Neuronal stem cell (in vitro differentiated cells): ENCODE measurements at regions not wholly inside any gene's neighbourhood (a gene's known extent, or its start where the extent isn't known, plus 50 kb on each side); places are given as distances from the start of the nearest gene placed in this dataset.

Source experiments
- DNase-seq: peaks from one replicate; pipeline ENCODE4 v3.0.0-alpha.2; 2013; ENCODE audit warnings: low spot score
- H2AFZ ChIP-seq: one replicate; pipeline ENCODE4 v1.6.1; 2013; ENCODE audit warnings: mild to moderate bottlenecking, low read length, inconsistent platforms
- H2AK5ac ChIP-seq: 2 replicates; pipeline ENCODE4 v1.6.1; 2013; ENCODE audit warnings: low read depth, mild to moderate bottlenecking, inconsistent platforms, low read length, moderate library complexity, mixed read lengths
- H2BK120ac ChIP-seq: 2 replicates; pipeline ENCODE4 v1.6.1; 2013; ENCODE audit warnings: low read depth, mild to moderate bottlenecking, inconsistent platforms, low read length, moderate library complexity, mixed read lengths
- H2BK12ac ChIP-seq: one replicate; pipeline ENCODE4 v1.6.1; 2013; ENCODE audit warnings: low read length, inconsistent platforms
- H2BK15ac ChIP-seq: 2 replicates; pipeline ENCODE4 v1.6.1; 2013; ENCODE audit warnings: mild to moderate bottlenecking, low read length, inconsistent platforms, mixed read lengths
- H2BK5ac ChIP-seq: one replicate; pipeline ENCODE4 v1.6.1; 2013; ENCODE audit warnings: inconsistent platforms, mild to moderate bottlenecking, low read length, moderate library complexity
- H3K14ac ChIP-seq: one replicate; pipeline ENCODE4 v1.6.1; 2013; ENCODE audit warnings: low read length, inconsistent platforms
- H3K18ac ChIP-seq: 2 replicates; pipeline ENCODE4 v1.6.1; 2013; ENCODE audit warnings: low read length, inconsistent platforms
- H3K23ac ChIP-seq: 2 replicates; pipeline ENCODE4 v1.6.1; 2013; ENCODE audit warnings: low read depth, mild to moderate bottlenecking, mixed read lengths, low read length, inconsistent platforms; ENCODE audit not compliant: poor library complexity
- H3K27ac ChIP-seq: replicated peaks from 3 replicates; pipeline ENCODE4 v1.5.1; 2013; ENCODE audit warnings: low read length, inconsistent platforms
- H3K27me3 ChIP-seq, 3 experiments: 2 replicates each; pipeline ENCODE4 v1.6.1; 2013; ENCODE audit warnings: low read length in 3 of 3, mild to moderate bottlenecking in 2 of 3, inconsistent platforms in 1 of 3, low read depth in 1 of 3, mixed read lengths in 1 of 3, moderate library complexity in 1 of 3; ENCODE audit not compliant: control insufficient read depth in 3 of 3, insufficient read depth in 3 of 3
- H3K36me3 ChIP-seq, 2 donors: replicated peaks in 1 of 2; 2 replicates each; pipeline ENCODE4 v1.6.1; 2013; ENCODE audit warnings: low read length in 2 of 2; ENCODE audit not compliant: control insufficient read depth in 2 of 2, insufficient read depth in 2 of 2
- H3K4ac ChIP-seq: 2 replicates; pipeline ENCODE4 v1.6.1; 2013; ENCODE audit warnings: inconsistent platforms, mild to moderate bottlenecking, low read length, moderate library complexity
- H3K4me1 ChIP-seq, 2 donors: 1 replicate in 1 of 2; 2 replicates in 1 of 2; pipeline ENCODE4 v1.6.1; 2013; ENCODE audit warnings: low read length in 2 of 2, low read depth in 1 of 2; ENCODE audit not compliant: control insufficient read depth in 2 of 2, insufficient read depth in 1 of 2
- H3K4me2 ChIP-seq: one replicate; pipeline ENCODE4 v1.6.1; 2013; ENCODE audit warnings: mild to moderate bottlenecking, low read length, inconsistent platforms; ENCODE audit not compliant: insufficient read depth, poor library complexity, severe bottlenecking
- H3K4me3 ChIP-seq, 2 donors: 2 replicates each; pipeline ENCODE4 v1.5.1; 2013; ENCODE audit warnings: low read length in 2 of 2, mild to moderate bottlenecking in 2 of 2, inconsistent platforms in 1 of 2, moderate library complexity in 1 of 2
- H3K79me1 ChIP-seq: one replicate; pipeline ENCODE4 v1.6.1; 2013; ENCODE audit warnings: low read depth, mild to moderate bottlenecking, inconsistent platforms, low read length, moderate library complexity
- H3K9ac ChIP-seq: one replicate; pipeline ENCODE4 v1.6.1; 2013; ENCODE audit warnings: mild to moderate bottlenecking, low read depth, low read length, inconsistent platforms; ENCODE audit not compliant: poor library complexity
- H3K9me3 ChIP-seq, 2 donors: replicated peaks in 1 of 2; 2 replicates each; pipeline versions ENCODE3 to v1.6.1; 2013; ENCODE audit warnings: low read length in 2 of 2, mild to moderate bottlenecking in 2 of 2, inconsistent platforms in 1 of 2, low read depth in 1 of 2, mixed read lengths in 1 of 2, moderate library complexity in 1 of 2; ENCODE audit not compliant: control insufficient read depth in 2 of 2, insufficient read depth in 1 of 2
- H4K8ac ChIP-seq: one replicate; pipeline ENCODE4 v1.6.1; 2013; ENCODE audit warnings: low read depth, mild to moderate bottlenecking, inconsistent platforms, low read length, moderate library complexity
- H4K91ac ChIP-seq: one replicate; pipeline ENCODE4 v1.6.1; 2013; ENCODE audit warnings: low read length, low read depth, mild to moderate bottlenecking, inconsistent platforms; ENCODE audit not compliant: poor library complexity
- WGBS, 2 donors: extraction: QIAGEN DNeasy Blood & Tissue Kit; methylation state at CpG; one replicate each; pipeline ENCODE4 v1.1.7; 2013; ENCODE audit warnings: missing lambda C conversion rate in 2 of 2, mixed read lengths in 1 of 2; ENCODE audit not compliant: insufficient read length in 2 of 2, insufficient replicate concordance in 1 of 2; ENCODE audit errors: extremely low coverage in 2 of 2; 5-methylcytosine and 5-hydroxymethylcytosine counted together

GRCh38 chr1:163834778-163835177, 513.0 kb downstream of the NUF2 start:
- Histone ChIP-seq H3K9me3 (no peaks in the 10 kb centered on the region), H3K9ac (no peak overlapping the region)

GRCh38 chr1:163836481-163836880, 514.7 kb downstream of the NUF2 start:
- peak; percentile 5 for DNase-seq

More at GRCh38 chr1:163834778-163835177, 513.0 kb downstream of the NUF2 start:
- Histone ChIP-seq H3K27ac (no peak overlapping the region), H2BK120ac (no peak overlapping the region), H3K4ac (no peak overlapping the region), H3K36me3 (no peaks in the 10 kb centered on the region), H3K4me1 (peaks cover 0 to 3% of the 10 kb centered on the region in 2 donors), H2AK5ac (no peak overlapping the region), H3K14ac (no peak overlapping the region), H3K27me3 (no peaks in the 10 kb centered on the region), H3K4me2 (no peak overlapping the region), H2BK15ac (no peak overlapping the region), H4K91ac (no peak overlapping the region), H2BK12ac (no peak overlapping the region), H3K4me3 (no peak overlapping the region), H2BK5ac (no peak overlapping the region), H4K8ac (no peak overlapping the region), H2AFZ (no peak overlapping the region), H3K79me1 (no peaks in the 10 kb centered on the region), H3K18ac (no peak overlapping the region), H3K23ac (no peak overlapping the region)
- no CpG with 5 or more reads among the region's 2 CpGs for WGBS, 2 donors
- DNase-seq = no peak

GRCh38 chr1:163837206-163837605, 515.5 kb downstream of the NUF2 start:
- no peak overlapping the region for H2AK5ac ChIP-seq
- no peak overlapping the region for H3K4me3 ChIP-seq
- H3K9ac ChIP-seq = no peak overlapping the region
- no peaks in the 10 kb centered on the region for H3K36me3 ChIP-seq
- no peak overlapping the region for H2BK120ac ChIP-seq
- no peak overlapping the region for H2BK15ac ChIP-seq
- no peak overlapping the region for H3K27ac ChIP-seq
- H2BK5ac ChIP-seq = no peak overlapping the region
- H3K4ac ChIP-seq = no peak overlapping the region
- no peak for DNase-seq
- H3K4me2 ChIP-seq = no peak overlapping the region
- no peak overlapping the region for H3K14ac ChIP-seq
- H3K18ac ChIP-seq = no peak overlapping the region
- H3K27me3 ChIP-seq = no peaks in the 10 kb centered on the region
- peaks cover 0 to 3% of the 10 kb centered on the region in 2 donors for H3K4me1 ChIP-seq
- H3K9me3 ChIP-seq = no peaks in the 10 kb centered on the region
- H3K23ac ChIP-seq = no peak overlapping the region
- H4K8ac ChIP-seq = no peak overlapping the region
- H2BK12ac ChIP-seq = no peak overlapping the region
- WGBS, 2 donors = no CpG with 5 or more reads among the region's 3 CpGs
- no peak overlapping the region for H2AFZ ChIP-seq
- no peaks in the 10 kb centered on the region for H3K79me1 ChIP-seq
- no peak overlapping the region for H4K91ac ChIP-seq

More at GRCh38 chr1:163836481-163836880, 514.7 kb downstream of the NUF2 start:
- no peaks in the 10 kb centered on the region for H3K79me1 ChIP-seq
- H2BK12ac ChIP-seq = no peak overlapping the region
- no peak overlapping the region for H3K9ac ChIP-seq
- no peaks in the 10 kb centered on the region for H3K9me3 ChIP-seq
- no peak overlapping the region for H3K23ac ChIP-seq
- no peak overlapping the region for H3K4me3 ChIP-seq
- no peak overlapping the region for H4K91ac ChIP-seq
- no peak overlapping the region for H4K8ac ChIP-seq
- H2BK5ac ChIP-seq = no peak overlapping the region
- H2BK15ac ChIP-seq = no peak overlapping the region
- H3K27me3 ChIP-seq = no peaks in the 10 kb centered on the region
- peak overlapping the region; percentile 41 for H3K27ac ChIP-seq
- H3K4ac ChIP-seq = no peak overlapping the region
- H3K14ac ChIP-seq = no peak overlapping the region
- H2AFZ ChIP-seq = no peak overlapping the region
- H3K18ac ChIP-seq = no peak overlapping the region
- no peaks in the 10 kb centered on the region for H3K36me3 ChIP-seq
- WGBS, 2 donors = no CpG with 5 or more reads among the region's 1 CpG
- peaks cover 0 to 3% of the 10 kb centered on the region in 2 donors for H3K4me1 ChIP-seq
- H2AK5ac ChIP-seq = no peak overlapping the region
- no peak overlapping the region for H3K4me2 ChIP-seq
- no peak overlapping the region for H2BK120ac ChIP-seq

- no peak overlapping the region for H3K27ac ChIP-seq
- no peak overlapping the region for H3K23ac ChIP-seq
- WGBS, 2 donors = no CpG with 5 or more reads among the region's 2 CpGs
- H3K27me3 ChIP-seq = no peaks in the 10 kb centered on the region
- peaks cover 0 to 2% of the 10 kb centered on the region in 2 donors for H3K9me3 ChIP-seq
- no peak overlapping the region for H3K18ac ChIP-seq
- H2AFZ ChIP-seq = no peak overlapping the region
- no peak overlapping the region for H2BK5ac ChIP-seq
- H3K79me1 ChIP-seq = no peaks in the 10 kb centered on the region
- no peaks in the 10 kb centered on the region for H3K36me3 ChIP-seq
- H3K4me2 ChIP-seq = no peak overlapping the region
- H2BK120ac ChIP-seq = no peak overlapping the region
- H3K4ac ChIP-seq = no peak overlapping the region
- no peak overlapping the region for H4K91ac ChIP-seq
- H2AK5ac ChIP-seq = no peak overlapping the region
- H3K4me1 ChIP-seq = no peaks in the 10 kb centered on the region
- H3K14ac ChIP-seq = no peak overlapping the region
- no peak for DNase-seq
- no peak overlapping the region for H2BK12ac ChIP-seq
- H2BK15ac ChIP-seq = no peak overlapping the region
- H3K9ac ChIP-seq = no peak overlapping the region
- H3K4me3 ChIP-seq = no peak overlapping the region
- H4K8ac ChIP-seq = no peak overlapping the region
Measured at GRCh38 chr1:163842571-163842970, 520.8 kb downstream of the NUF2 start.
